Fibroblast of peridontal ligament (primary cell): ENCODE measurements at regions not wholly inside any gene's neighbourhood (a gene's known extent, or its start where the extent isn't known, plus 50 kb on each side); places are given as distances from the start of the nearest gene placed in this dataset.
"Not testable (repeated sequence)": the region's sequence is repeated elsewhere in the genome, so short reads cannot be mapped to it uniquely, and the experiment has no call there.

Source experiments
- DNase-seq: peaks from one replicate; pipeline ENCODE4 v3.0.0-alpha.2; 2010; ENCODE audit errors: extremely low read depth

DNA sequence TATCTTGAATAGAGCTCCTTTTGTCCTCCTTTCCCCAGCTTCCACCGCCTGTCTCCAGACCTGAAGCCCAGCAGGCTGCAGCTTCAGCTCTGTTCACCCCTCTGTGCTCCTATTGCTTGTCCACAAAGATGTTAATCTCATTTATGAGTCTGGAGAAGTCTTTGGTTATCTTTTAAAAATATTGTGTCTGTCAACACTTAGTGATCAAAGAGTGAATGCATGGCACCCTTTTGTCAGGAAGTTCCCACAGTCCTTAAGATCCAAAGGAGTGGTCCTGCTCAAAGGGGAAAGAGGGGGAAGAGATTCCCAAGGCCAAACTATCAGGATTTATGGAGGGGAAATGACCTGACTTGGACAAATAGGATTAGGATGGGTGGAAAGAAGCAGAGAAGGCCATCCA, 118.9 kb downstream of the ACAA2 start:
- no peak for DNase-seq

GRCh38 chr18:49693717-49694005, 119.7 kb downstream of the ACAA2 start:
- DNase-seq, result no peak

GRCh38 chr18:49692906-49693716, 120.2 kb downstream of the ACAA2 start:
- no peak for DNase-seq

DNA sequence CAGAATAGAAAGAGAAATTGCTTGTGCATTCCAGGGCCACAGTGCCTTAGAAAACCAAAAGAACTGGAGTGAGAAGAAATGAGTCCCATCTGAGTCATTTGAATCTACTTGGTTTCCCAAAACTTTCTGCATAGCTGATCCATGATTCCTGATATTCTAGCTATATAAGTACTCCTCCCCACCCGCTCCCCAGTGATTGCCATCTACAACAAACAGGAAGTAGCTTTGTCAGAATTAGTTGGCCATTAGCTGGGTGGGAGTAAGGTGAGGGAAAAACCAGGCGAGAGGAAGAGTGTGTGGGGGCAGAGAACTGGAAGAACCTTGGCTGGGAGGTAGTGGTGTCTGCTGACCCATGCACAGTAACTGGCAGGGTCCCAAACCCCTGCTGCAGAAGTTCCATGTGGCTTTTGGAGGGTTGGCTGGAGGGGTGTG, 122.1 kb downstream of the ACAA2 start:
- peak; percentile 86 for DNase-seq

- DNase-seq, result peak; percentile 88
Measured at GRCh38 chr18:49690312-49690711, 123.0 kb downstream of the ACAA2 start.

DNA sequence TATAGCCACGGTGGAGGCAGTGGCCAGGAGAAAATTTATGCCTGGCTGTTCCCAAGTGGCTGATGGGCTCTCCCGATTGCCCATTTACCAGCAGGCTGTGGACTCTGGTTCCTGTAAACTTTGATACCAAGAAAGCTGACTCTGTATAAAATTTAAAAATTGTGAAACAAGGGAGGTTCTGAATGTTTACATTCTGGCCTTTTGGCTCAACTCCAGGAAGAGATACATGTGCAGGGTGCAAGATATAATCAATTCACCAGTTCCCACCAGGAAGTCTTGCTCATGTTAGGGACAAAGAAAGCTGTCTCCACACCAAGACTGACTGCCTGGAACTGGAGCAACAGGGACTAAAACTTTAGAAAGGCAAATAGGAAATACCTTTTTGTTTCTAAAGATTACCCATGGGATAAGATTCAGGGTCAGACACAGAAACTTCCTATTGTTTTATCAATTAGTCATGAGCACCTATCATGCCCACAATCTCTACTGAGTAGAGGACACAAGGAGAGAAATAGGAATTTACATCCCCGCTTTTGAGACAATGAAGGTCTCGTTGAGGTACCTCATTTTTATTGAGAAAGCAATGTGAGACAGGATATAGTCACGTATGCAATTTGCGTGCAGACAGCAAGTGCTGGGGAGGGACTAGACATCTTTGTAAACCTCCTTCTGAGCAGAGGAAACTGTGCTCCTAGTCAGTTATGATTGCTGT, 123.5 kb downstream of the LIPG start:
- DNase-seq, result no peak

GRCh38 chr18:49682803-49683190, 120.9 kb downstream of the LIPG start:
- DNase-seq, result not testable (repeated sequence)

- DNase-seq, result no peak
Measured at GRCh38 chr18:49682173-49682802, 120.4 kb downstream of the LIPG start.

- DNase-seq, result no peak
Measured at GRCh38 chr18:49681387-49681786, 119.5 kb downstream of the LIPG start.

DNA sequence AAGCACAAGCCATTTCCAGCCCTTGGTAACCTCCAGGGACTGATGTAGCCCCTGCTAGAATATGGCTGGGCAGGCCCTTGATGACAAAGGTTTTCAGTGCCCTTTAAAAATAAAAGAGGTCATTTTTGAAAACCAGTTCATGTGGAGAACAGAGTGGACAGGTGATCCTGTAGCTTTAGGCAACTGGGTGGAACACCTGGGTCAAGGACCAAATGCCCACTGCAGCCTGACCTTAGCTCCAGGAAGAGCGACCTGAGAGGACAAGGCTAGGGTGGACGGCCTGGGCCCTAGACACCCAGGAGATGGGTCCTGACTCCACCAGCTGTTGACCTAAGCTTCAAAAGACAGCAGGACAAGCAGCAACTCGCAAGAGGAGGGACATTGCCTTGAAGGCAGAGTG, 116.6 kb downstream of the LIPG start:
- no peak for DNase-seq

DNA sequence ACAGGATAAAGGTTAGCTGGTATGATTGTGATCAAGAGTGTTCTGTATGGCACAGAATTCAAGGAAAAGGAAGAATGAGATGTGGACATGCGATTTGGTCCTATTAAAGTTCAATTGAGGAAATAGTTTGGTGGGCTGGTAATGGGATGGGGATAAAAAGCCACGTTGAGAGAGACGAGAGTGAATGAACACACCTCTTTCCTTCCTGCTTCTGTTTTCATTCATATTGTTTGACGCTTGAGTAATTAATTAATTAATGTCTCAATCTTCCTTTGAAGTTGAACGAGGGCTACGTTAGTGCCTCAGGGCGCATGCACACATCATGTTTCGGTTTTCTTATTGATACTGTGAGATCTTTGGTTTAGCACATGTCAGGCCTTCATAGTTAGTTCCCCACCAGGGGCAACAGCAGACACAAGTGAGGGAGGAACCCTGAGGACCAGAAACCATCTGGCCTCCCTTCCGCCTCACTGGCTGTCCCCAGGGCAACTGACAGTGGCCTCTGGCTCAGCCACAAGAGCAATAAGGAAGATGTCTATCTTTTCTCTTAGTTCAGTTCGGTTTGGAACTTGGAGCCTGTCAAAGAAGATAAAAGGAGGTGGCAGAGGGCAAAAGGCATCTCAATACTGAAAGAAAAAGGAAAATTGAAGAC, 116.0 kb downstream of the LIPG start:
- no peak for DNase-seq

DNA sequence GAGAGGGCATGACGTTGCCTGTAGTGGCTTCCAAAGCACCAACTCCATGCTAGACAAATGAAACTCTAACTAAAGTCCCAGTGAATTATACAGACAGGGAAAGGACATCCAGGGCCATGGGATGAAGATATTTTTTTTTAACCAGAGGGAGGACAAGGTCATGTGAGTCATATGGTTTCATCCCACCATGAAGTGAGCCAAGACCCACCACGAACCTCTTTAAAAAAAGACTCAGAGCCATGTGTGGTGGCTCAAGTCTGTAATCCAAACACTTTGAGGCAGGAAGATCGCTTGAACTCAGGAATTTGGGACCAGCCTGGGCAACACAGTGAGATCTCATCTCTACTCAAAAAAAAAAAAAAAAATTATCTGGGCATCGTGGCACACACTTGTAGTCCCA, 115.2 kb downstream of the LIPG start:
- no peak for DNase-seq

- no peak for DNase-seq
Measured at GRCh38 chr18:49673281-49673680, 111.4 kb downstream of the LIPG start.

- no peak for DNase-seq
Measured at GRCh38 chr18:49672853-49673252, 111.0 kb downstream of the LIPG start.

- DNase-seq, result no peak
Measured at GRCh38 chr18:49669403-49669802, 107.5 kb downstream of the LIPG start.

GRCh38 chr18:49668574-49669275, 106.9 kb downstream of the LIPG start:
- DNase-seq, result peak; percentile 22

GRCh38 chr18:49667462-49667861, 105.6 kb downstream of the LIPG start:
- no peak for DNase-seq

DNA sequence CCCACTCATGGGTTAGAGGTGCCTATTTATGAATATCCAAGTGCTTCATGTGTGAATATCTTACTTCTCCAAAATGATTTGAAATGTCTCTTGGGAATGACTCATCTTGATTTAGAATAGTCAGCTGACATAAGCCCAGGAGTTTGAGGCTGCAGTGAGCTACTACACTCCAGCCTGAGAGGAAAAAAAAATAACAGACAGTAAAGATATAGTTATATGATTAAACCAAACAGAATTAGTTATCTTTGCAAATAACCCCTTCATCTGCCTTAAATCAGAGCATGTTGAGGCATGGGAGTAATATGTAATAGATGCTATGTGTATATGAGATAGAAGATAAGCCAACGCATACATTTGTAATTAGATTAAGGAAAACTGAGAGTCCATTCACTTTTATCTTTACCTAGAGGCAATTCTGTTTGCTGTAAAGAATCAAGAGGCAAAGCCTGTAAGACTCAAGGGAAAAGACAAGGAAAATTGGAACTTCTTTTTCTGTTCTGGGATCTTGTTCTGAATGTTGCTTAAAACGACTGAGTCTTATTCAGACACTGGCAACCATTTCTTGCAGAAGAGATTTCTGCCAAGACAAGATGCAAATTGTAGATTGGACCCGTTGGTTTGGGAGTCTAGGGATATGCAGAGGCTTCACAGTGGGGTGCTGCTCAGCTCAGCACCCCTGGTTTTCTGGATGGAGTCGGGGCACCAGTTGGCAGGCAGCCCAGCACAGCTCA, 104.4 kb downstream of the LIPG start:
- DNase-seq, result no peak

GRCh38 chr18:49663899-49664890, 102.3 kb downstream of the LIPG start:
- no peak for DNase-seq

DNA sequence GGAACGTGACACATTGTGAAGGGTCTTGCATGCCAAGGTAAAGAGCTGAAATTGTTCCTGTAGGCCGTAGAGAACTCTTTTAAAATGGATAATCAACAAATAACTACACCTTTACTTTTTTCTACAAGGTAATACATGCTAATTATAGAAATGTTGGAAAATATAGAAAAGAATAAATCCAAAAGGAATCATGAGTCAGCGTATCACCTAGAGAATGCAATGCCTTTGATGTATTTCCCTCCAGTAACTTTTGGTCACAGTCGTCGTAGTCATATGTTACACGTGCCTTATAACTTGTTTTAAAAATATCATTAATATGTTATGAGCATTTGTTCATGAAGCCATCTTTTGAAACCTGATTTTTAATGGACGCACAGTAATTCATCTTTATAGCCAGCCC, 100.6 kb downstream of the LIPG start:
- no peak for DNase-seq
